Activated CD4-positive, alpha-beta T cell treated with anti-CD3 and anti-CD28 coated beads for 4 hours (primary cell): ENCODE measurements at regions not wholly inside any gene's neighbourhood (a gene's known extent, or its start where the extent isn't known, plus 50 kb on each side); places are given as distances from the start of the nearest gene placed in this dataset.
"Not testable (repeated sequence)": the region's sequence is repeated elsewhere in the genome, so short reads cannot be mapped to it uniquely, and the experiment has no call there.

Experiments
- DNase-seq, 2 donors: peaks; one replicate each; pipeline ENCODE4 v3.0.0-alpha.2; 2020

GRCh38 chr4:154907345-154908045 is 126.4 kb downstream of the RBM46 start:
- DNase-seq: not testable (repeated sequence)

- no peak for DNase-seq
Observed at GRCh38 chr4:154908168-154908567, 127.1 kb downstream of the RBM46 start.

GRCh38 chr4:154911097-154911496 is 130.0 kb downstream of the RBM46 start:
- DNase-seq: no peak

GRCh38 chr4:154911608-154912098 is 130.6 kb downstream of the RBM46 start:
- DNase-seq: no peak

- DNase-seq: no peak
Observed at GRCh38 chr4:154916068-154916467, 135.0 kb downstream of the RBM46 start.

GRCh38 chr4:154927126-154927680 is 146.1 kb downstream of the RBM46 start:
- DNase-seq: no peak

- DNase-seq: no peak
Observed at GRCh38 chr4:154928640-154929257, 147.7 kb downstream of the RBM46 start.

- DNase-seq: no peak
Observed at GRCh38 chr4:154936873-154937272, 155.8 kb downstream of the RBM46 start.

- no peak for DNase-seq
Observed at GRCh38 chr4:154939851-154940250, 158.8 kb downstream of the RBM46 start.

GRCh38 chr4:154942176-154942575 is 161.1 kb downstream of the RBM46 start:
- no peak for DNase-seq

GRCh38 chr4:154944996-154945395 is 163.9 kb downstream of the RBM46 start:
- DNase-seq: no peak

GRCh38 chr4:154946113-154946512 is 165.0 kb downstream of the RBM46 start:
- DNase-seq: no peak

GRCh38 chr4:154953691-154954090 is 172.6 kb downstream of the RBM46 start:
- DNase-seq: no peak

GRCh38 chr4:154954117-154954516 is 173.0 kb downstream of the RBM46 start:
- DNase-seq: no peak

GRCh38 chr4:154958121-154958520 is 177.0 kb downstream of the RBM46 start:
- DNase-seq: no peak

- no peak for DNase-seq
Observed at GRCh38 chr4:154958621-154959358, 177.7 kb downstream of the RBM46 start.

GRCh38 chr4:154959756-154960155 is 178.7 kb downstream of the RBM46 start:
- DNase-seq: no peak

- no peak for DNase-seq
Observed at GRCh38 chr4:154960476-154960875, 179.4 kb downstream of the RBM46 start.

- DNase-seq: no peak
Observed at GRCh38 chr4:154961263-154961662, 180.2 kb downstream of the RBM46 start.

- no peak for DNase-seq
Observed at GRCh38 chr4:154973244-154974035, 192.4 kb downstream of the RBM46 start.

GRCh38 chr4:154977228-154977627 is 196.2 kb downstream of the RBM46 start:
- no peak for DNase-seq

- peak in 1 of 2 donors; percentile 4 for DNase-seq
Observed at GRCh38 chr4:154982187-154983047, 201.3 kb downstream of the RBM46 start.
